ENCODE measurements at regions not wholly inside any gene's neighbourhood (a gene's known extent, or its start where the extent isn't known, plus 50 kb on each side); places are given as distances from the start of the nearest gene placed in this dataset.

DNA sequence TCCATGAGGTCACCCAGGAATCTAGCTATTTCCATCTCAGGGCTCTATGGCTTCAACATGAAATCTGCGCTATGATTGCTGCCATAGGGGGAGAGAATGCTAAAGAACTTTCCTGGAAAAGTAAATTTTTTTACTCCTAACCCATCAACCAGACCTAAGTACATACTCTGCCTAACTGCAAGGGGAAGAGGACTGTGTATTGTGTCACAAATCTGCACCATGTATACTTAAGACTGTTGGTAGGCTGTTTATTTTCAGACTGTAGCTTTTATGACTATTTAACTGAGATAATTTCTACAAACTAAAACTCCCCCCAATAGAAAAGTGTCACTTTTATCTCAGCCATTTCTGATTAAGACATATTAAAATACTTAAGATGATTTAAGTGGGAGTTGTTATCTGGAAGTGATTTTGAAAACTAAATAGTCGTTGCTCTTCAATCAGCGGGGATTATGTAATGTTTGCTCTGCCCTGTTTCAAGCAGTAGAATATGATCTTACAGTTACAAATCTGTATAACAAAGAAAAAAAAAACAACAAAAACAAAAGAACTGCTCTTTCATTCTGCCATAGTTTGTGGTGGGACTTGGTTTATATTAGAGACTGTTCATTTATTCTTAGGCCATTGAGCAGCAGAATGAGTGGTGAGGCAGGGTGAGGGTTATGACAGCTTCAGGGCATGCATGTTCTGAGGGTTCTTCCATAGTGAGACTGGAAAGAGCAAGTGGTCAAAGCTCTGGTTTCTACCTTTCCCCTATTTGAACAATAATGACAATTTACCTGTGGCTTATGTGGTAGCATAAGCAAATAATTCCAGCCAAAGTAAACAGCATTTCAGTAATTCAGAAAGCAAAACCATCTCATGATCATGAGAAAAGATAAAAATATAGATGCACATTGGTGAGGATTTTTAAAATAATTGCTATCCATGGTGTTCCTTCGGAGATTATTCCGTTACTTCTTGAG, 126.3 kb upstream of the CEP162 start:
- Histone ChIP-seq H3K27ac (ENCODE audit: low read depth) (no peak overlapping the region), H3F3A (replicated peaks; ENCODE audit: low read depth) (no peaks in the 10 kb centered on the region), H4K20me1 (replicated peaks; ENCODE audit: insufficient read depth) (no peaks in the 10 kb centered on the region), H3K4me1 (ENCODE audit: insufficient read depth) (no peaks in the 10 kb centered on the region), H3K36me3 (ENCODE audit: insufficient read depth) (no peaks in the 10 kb centered on the region), H2AFZ (no peak overlapping the region), H3K79me2 (replicated peaks; ENCODE audit: insufficient read depth) (no peaks in the 10 kb centered on the region), H3K9me2 (ENCODE audit: insufficient read depth) (no peaks in the 10 kb centered on the region), H3K27me3 (ENCODE audit: insufficient read depth) (no peaks in the 10 kb centered on the region), H3K4me3 (no peak overlapping the region), H3K4me2 (no peak overlapping the region)
- no peak for ATAC-seq
- no peak overlapping the region for H3K4me3 Mint-ChIP-seq
- no peaks in the 10 kb centered on the region for H3K4me1 Mint-ChIP-seq
- TF ChIP-seq ZNF114 (CRISPR knock-in tag; IDR thresholded peaks at IDR 0.05) (no peak), POLR2AphosphoS5 (IDR thresholded peaks at IDR 0.05; ENCODE audit: low read depth) (no peak), STAT1 (IDR thresholded peaks at IDR 0.05; ENCODE audit: unreplicated experiment) (no peak), EZH2phosphoT487 (IDR thresholded peaks at IDR 0.05; ENCODE audit: unreplicated experiment) (no peak), ZNF331 (CRISPR knock-in tag; IDR thresholded peaks at IDR 0.05; ENCODE audit: low read depth) (no peak), NANOG (IDR thresholded peaks at IDR 0.05; ENCODE audit: borderline replicate concordance) (no peak), JUNB (IDR thresholded peaks at IDR 0.05; ENCODE audit: unreplicated experiment) (no peak)
- TF ChIP-seq, protein P1, sequence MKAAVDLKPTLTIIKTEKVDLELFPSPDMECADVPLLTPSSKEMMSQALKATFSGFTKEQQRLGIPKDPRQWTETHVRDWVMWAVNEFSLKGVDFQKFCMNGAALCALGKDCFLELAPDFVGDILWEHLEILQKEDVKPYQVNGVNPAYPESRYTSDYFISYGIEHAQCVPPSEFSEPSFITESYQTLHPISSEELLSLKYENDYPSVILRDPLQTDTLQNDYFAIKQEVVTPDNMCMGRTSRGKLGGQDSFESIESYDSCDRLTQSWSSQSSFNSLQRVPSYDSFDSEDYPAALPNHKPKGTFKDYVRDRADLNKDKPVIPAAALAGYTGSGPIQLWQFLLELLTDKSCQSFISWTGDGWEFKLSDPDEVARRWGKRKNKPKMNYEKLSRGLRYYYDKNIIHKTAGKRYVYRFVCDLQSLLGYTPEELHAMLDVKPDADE (IDR thresholded peaks at IDR 0.05), result no peak
- TF ChIP-seq, protein P2, sequence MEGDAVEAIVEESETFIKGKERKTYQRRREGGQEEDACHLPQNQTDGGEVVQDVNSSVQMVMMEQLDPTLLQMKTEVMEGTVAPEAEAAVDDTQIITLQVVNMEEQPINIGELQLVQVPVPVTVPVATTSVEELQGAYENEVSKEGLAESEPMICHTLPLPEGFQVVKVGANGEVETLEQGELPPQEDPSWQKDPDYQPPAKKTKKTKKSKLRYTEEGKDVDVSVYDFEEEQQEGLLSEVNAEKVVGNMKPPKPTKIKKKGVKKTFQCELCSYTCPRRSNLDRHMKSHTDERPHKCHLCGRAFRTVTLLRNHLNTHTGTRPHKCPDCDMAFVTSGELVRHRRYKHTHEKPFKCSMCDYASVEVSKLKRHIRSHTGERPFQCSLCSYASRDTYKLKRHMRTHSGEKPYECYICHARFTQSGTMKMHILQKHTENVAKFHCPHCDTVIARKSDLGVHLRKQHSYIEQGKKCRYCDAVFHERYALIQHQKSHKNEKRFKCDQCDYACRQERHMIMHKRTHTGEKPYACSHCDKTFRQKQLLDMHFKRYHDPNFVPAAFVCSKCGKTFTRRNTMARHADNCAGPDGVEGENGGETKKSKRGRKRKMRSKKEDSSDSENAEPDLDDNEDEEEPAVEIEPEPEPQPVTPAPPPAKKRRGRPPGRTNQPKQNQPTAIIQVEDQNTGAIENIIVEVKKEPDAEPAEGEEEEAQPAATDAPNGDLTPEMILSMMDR (conservative IDR thresholded peaks at IDR 0.05; ENCODE audit: low read depth in 2 of 2), result no peak
- TF ChIP-seq, protein P3, sequence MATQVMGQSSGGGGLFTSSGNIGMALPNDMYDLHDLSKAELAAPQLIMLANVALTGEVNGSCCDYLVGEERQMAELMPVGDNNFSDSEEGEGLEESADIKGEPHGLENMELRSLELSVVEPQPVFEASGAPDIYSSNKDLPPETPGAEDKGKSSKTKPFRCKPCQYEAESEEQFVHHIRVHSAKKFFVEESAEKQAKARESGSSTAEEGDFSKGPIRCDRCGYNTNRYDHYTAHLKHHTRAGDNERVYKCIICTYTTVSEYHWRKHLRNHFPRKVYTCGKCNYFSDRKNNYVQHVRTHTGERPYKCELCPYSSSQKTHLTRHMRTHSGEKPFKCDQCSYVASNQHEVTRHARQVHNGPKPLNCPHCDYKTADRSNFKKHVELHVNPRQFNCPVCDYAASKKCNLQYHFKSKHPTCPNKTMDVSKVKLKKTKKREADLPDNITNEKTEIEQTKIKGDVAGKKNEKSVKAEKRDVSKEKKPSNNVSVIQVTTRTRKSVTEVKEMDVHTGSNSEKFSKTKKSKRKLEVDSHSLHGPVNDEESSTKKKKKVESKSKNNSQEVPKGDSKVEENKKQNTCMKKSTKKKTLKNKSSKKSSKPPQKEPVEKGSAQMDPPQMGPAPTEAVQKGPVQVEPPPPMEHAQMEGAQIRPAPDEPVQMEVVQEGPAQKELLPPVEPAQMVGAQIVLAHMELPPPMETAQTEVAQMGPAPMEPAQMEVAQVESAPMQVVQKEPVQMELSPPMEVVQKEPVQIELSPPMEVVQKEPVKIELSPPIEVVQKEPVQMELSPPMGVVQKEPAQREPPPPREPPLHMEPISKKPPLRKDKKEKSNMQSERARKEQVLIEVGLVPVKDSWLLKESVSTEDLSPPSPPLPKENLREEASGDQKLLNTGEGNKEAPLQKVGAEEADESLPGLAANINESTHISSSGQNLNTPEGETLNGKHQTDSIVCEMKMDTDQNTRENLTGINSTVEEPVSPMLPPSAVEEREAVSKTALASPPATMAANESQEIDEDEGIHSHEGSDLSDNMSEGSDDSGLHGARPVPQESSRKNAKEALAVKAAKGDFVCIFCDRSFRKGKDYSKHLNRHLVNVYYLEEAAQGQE (IDR thresholded peaks at IDR 0.05; ENCODE audit: unreplicated experiment), result no peak
- H3K27ac Mint-ChIP-seq, result no peak overlapping the region
- H3K27me3 Mint-ChIP-seq (ENCODE audit: insufficient read depth, low read depth, poor library complexity), result no peaks in the 10 kb centered on the region
- no peaks in the 10 kb centered on the region for H3K36me3 Mint-ChIP-seq (ENCODE audit: low read depth)
- H3K9me3 Mint-ChIP-seq, result no peaks in the 10 kb centered on the region
- DNase-seq (ENCODE audit: low spot score), result no peak
